ENCODE measurements at regions not wholly inside any gene's neighbourhood (a gene's known extent, or its start where the extent isn't known, plus 50 kb on each side); places are given as distances from the start of the nearest gene placed in this dataset.

- no peak overlapping the region for H2BK120ac ChIP-seq (ENCODE audit: low read depth, low read length, poor library complexity, severe bottlenecking)
- no peak overlapping the region for H3K56ac ChIP-seq (ENCODE audit: insufficient read length, low read depth, low read length)
- H2AFZ ChIP-seq (ENCODE audit: low read length) = no peak overlapping the region
- no peak overlapping the region for H2BK12ac ChIP-seq (ENCODE audit: insufficient read length, low read depth, low read length)
- Mint-ChIP-seq H3K36me3 (ENCODE audit: insufficient read depth in 1 of 3, low read depth in 3 of 3) (peaks cover 0 to 2% (median under 1%) of the 10 kb centered on the region in 3 experiments; a peak in 2 of 7 replicates), H3K27me3 (ENCODE audit: low read depth) (no peaks in the 10 kb centered on the region), H3K4me1 (peaks cover 19 to 23% of the 10 kb centered on the region in 2 experiments), H3K4me3 (no peak overlapping the region), H3K27ac (no peak overlapping the region), H3K9me3 (no peaks in the 10 kb centered on the region)
- H3K4me2 ChIP-seq (ENCODE audit: insufficient read depth, insufficient read length, low read length) = no peak overlapping the region
- no peaks in the 10 kb centered on the region for H4K20me1 ChIP-seq (ENCODE audit: control insufficient read depth, insufficient read depth, insufficient read length)
- TF ChIP-seq, protein P1, sequence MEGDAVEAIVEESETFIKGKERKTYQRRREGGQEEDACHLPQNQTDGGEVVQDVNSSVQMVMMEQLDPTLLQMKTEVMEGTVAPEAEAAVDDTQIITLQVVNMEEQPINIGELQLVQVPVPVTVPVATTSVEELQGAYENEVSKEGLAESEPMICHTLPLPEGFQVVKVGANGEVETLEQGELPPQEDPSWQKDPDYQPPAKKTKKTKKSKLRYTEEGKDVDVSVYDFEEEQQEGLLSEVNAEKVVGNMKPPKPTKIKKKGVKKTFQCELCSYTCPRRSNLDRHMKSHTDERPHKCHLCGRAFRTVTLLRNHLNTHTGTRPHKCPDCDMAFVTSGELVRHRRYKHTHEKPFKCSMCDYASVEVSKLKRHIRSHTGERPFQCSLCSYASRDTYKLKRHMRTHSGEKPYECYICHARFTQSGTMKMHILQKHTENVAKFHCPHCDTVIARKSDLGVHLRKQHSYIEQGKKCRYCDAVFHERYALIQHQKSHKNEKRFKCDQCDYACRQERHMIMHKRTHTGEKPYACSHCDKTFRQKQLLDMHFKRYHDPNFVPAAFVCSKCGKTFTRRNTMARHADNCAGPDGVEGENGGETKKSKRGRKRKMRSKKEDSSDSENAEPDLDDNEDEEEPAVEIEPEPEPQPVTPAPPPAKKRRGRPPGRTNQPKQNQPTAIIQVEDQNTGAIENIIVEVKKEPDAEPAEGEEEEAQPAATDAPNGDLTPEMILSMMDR (conservative IDR thresholded peaks at IDR 0.05) = no peak
- H3K27ac ChIP-seq (ENCODE audit: insufficient read length, low read depth, low read length) = no peak overlapping the region
- no peak for DNase-seq
- H3K9me3 ChIP-seq (ENCODE audit: control insufficient read depth, low read depth, low read length) = no peaks in the 10 kb centered on the region
- no peak overlapping the region for H2AK5ac ChIP-seq (ENCODE audit: insufficient read length, low read length)
- H4K8ac ChIP-seq (replicated peaks; ENCODE audit: insufficient read length, low read depth, low read length) = no peak overlapping the region
- no peak overlapping the region for H2BK5ac ChIP-seq (ENCODE audit: insufficient read length, low read length)
- H3K27me3 ChIP-seq (ENCODE audit: insufficient read depth, low read length) = no peaks in the 10 kb centered on the region
- H2BK20ac ChIP-seq (ENCODE audit: low read depth, low read length, poor library complexity, severe bottlenecking) = no peak overlapping the region
- H2BK15ac ChIP-seq (ENCODE audit: low read depth, low read length) = no peak overlapping the region
- H3K18ac ChIP-seq (ENCODE audit: insufficient read length, low read depth, low read length) = no peak overlapping the region
- H3K9ac ChIP-seq (ENCODE audit: extremely low read depth, insufficient read length, low read length) = no peak overlapping the region
- H3T11ph ChIP-seq (ENCODE audit: low read length) = no peak overlapping the region
- H4K5ac ChIP-seq (ENCODE audit: insufficient read length, low read depth, low read length) = no peak overlapping the region
- 0 out of 2 replicates have a peak, but pooled peaks cover under 1% of the 10 kb centered on the region for H3K79me2 ChIP-seq (ENCODE audit: insufficient read depth, low read length)
- no peaks in the 10 kb centered on the region for H3K23me2 ChIP-seq (ENCODE audit: insufficient read length, low read depth, low read length, poor library complexity, severe bottlenecking)
- H3K79me1 ChIP-seq (ENCODE audit: insufficient read depth, low read depth, low read length, poor library complexity, severe bottlenecking) = no peaks in the 10 kb centered on the region
- no peak overlapping the region for H4K91ac ChIP-seq (ENCODE audit: insufficient read length, low read depth, low read length)
- H3K4me1 ChIP-seq (ENCODE audit: insufficient read depth, low read length) = peaks cover 7% of the 10 kb centered on the region
- H3K23ac ChIP-seq (ENCODE audit: insufficient read length, low read depth, low read length) = no peak overlapping the region
- no peak overlapping the region for H3K14ac ChIP-seq (ENCODE audit: insufficient read depth, low read length)
- H3K4ac ChIP-seq (ENCODE audit: low read depth, low read length) = no peak overlapping the region
These were observed 144.0 kb downstream of the PRL start for GRCh38 chr6:22152841-22153240.
